ENCODE measurements at regions not wholly inside any gene's neighbourhood (a gene's known extent, or its start where the extent isn't known, plus 50 kb on each side); places are given as distances from the start of the nearest gene placed in this dataset.

GRCh38 chr2:203649176-203649814 is 57.1 kb upstream of the CD28 start:
- Histone ChIP-seq H3K23me2 (ENCODE audit: low read depth, low read length) (no peaks in the 10 kb centered on the region), H3K9me3 (ENCODE audit: insufficient read depth in 2 of 2, low read depth in 1 of 2, low read length in 1 of 2) (no peaks in the 10 kb centered on the region), H2AK5ac (ENCODE audit: low read depth, low read length) (no peak overlapping the region), H2BK120ac (replicated peaks; ENCODE audit: low read depth, low read length) (no peak overlapping the region), H2BK5ac (ENCODE audit: low read depth, low read length) (no peak overlapping the region), H3K14ac (ENCODE audit: insufficient read length) (no peak overlapping the region), H4K5ac (ENCODE audit: insufficient read length, low read depth, low read length) (no peak overlapping the region), H3K4me3 (ENCODE audit: extremely low read depth in 1 of 4, insufficient read depth in 2 of 4, low read depth in 3 of 4, low read length in 4 of 4) (no peak overlapping the region), H2BK20ac (ENCODE audit: low read length) (no peak overlapping the region), H4K8ac (ENCODE audit: extremely low read depth, insufficient read depth, low read length) (no peak overlapping the region), H3K23ac (ENCODE audit: insufficient read length) (no peak overlapping the region), H3K4me2 (ENCODE audit: insufficient read depth in 1 of 2, low read depth in 2 of 2, low read length in 2 of 2) (no peak overlapping the region), H3K9ac (replicated peaks in 1 of 4; ENCODE audit: extremely low read depth in 1 of 4, low read depth in 3 of 4, low read length in 3 of 4) (no peak overlapping the region), H2AFZ (ENCODE audit: low read length) (no peak overlapping the region), H2BK15ac (ENCODE audit: low read length) (no peak overlapping the region), H4K20me1 (replicated peaks in 1 of 2; ENCODE audit: control insufficient read depth in 1 of 2, insufficient read depth in 2 of 2, low read length in 2 of 2) (no peaks in the 10 kb centered on the region), H3K18ac (ENCODE audit: extremely low read depth, low read length) (no peak overlapping the region), H3K27me3 (replicated peaks in 1 of 4; ENCODE audit: control insufficient read depth in 3 of 4, extremely low read depth in 1 of 4, insufficient read depth in 3 of 4, low read length in 3 of 4) (no peaks in the 10 kb centered on the region), H3K4ac (replicated peaks; ENCODE audit: insufficient read length, low read depth, low read length) (no peak overlapping the region), H3K56ac (replicated peaks; ENCODE audit: insufficient read length, low read depth, low read length) (no peak overlapping the region), H3K36me3 (ENCODE audit: control insufficient read depth in 2 of 4, insufficient read depth in 4 of 4, low read length in 3 of 4) (no peaks in the 10 kb centered on the region), H3K79me1 (ENCODE audit: low read depth, low read length) (no peaks in the 10 kb centered on the region), H3K4me1 (replicated peaks in 1 of 4; ENCODE audit: control insufficient read depth in 3 of 4, insufficient read depth in 4 of 4, low read length in 3 of 4) (no peaks in the 10 kb centered on the region), H3K27ac (ENCODE audit: low read depth, low read length) (no peak overlapping the region), H4K91ac (replicated peaks; ENCODE audit: insufficient read length, low read length) (no peak overlapping the region), H2BK12ac (ENCODE audit: low read depth, low read length) (no peak overlapping the region), H3K79me2 (ENCODE audit: control insufficient read depth in 1 of 2, insufficient read depth in 2 of 2, low read length in 2 of 2) (no peaks in the 10 kb centered on the region)
- CTCF ChIA-PET (ENCODE audit: partially characterized antibody), result interaction anchor here (0.6 kb wide), 1 partner anchor 9 kb away, joined by 4 read pairs; no protein-coding TSS in a partner anchor
- no peak for DNase-seq (ENCODE audit: low read depth in 1 of 2, low spot score in 2 of 2)
- FAIRE-seq, result no peak
- POLR2A ChIA-PET (ENCODE audit: partially characterized antibody), result no interaction called here
- WGBS, 2 experiments (ENCODE audit: extremely low coverage in 1 of 2, insufficient coverage in 1 of 2, insufficient read length in 1 of 2, insufficient replicate concordance in 2 of 2, low coverage in 1 of 2, low lambda C conversion rate in 2 of 2, missing lambda C conversion rate in 1 of 2), result 84% methylated on average over 4 of the region's 4 CpGs; no CpG with 5 or more reads in 1 of the 2 experiments
- TF ChIP-seq SRF (IDR thresholded peaks at IDR 0.05; ENCODE audit: low read depth, low read length), result no peak
- no peak for TF ChIP-seq RXRA (IDR thresholded peaks at IDR 0.05; ENCODE audit: insufficient read depth, low read depth, low read length)
- TF ChIP-seq CHD2 (IDR thresholded peaks at IDR 0.05; ENCODE audit: low read length), result no peak
- no peak for TF ChIP-seq GTF2F1 (IDR thresholded peaks at IDR 0.05; ENCODE audit: borderline replicate concordance, low read depth, low read length)
- no peak for TF ChIP-seq CREB1 (IDR thresholded peaks at IDR 0.05)
- no peak for TF ChIP-seq KDM5A (IDR thresholded peaks at IDR 0.05; ENCODE audit: low read length)
- TF ChIP-seq SIX5 (IDR thresholded peaks at IDR 0.05; ENCODE audit: low read depth, low read length), result no peak
- no peak for TF ChIP-seq HDAC2 (IDR thresholded peaks at IDR 0.05; ENCODE audit: borderline replicate concordance in 1 of 2, low read depth in 2 of 2, low read length in 2 of 2)
- TF ChIP-seq SUZ12 (IDR thresholded peaks at IDR 0.05; ENCODE audit: low read length), result no peak
- TF ChIP-seq TCF12 (IDR thresholded peaks at IDR 0.05; ENCODE audit: low read depth, low read length), result no peak
- no peak for TF ChIP-seq SP4 (IDR thresholded peaks at IDR 0.05; ENCODE audit: low read length)
- TF ChIP-seq CTCF (IDR thresholded peaks at IDR 0.05; ENCODE audit: control extremely low read depth in 1 of 3, insufficient read depth in 1 of 3, low read depth in 1 of 3, low read length in 3 of 3), result no peak
